ENCODE measurements at regions not wholly inside any gene's neighbourhood (a gene's known extent, or its start where the extent isn't known, plus 50 kb on each side); places are given as distances from the start of the nearest gene placed in this dataset.

DNA sequence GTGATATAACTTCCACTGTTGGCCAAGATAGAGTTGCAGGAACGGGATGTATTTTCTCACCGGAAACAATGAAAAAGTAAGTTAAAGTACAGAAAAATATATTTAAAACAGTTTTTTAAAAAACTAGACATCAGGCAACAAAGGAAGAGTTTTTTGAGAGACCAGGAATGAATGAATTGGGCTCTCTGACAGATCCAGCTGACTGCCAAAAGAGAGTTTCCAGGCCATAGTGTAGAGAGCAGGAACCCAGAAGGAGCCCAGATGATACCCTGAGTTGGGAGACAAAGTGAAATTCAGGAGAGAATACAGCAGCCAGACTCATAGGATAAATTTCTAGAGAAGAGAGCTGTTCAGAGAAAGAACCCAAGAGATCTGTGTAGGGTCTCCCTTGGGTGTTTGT is 362.6 kb upstream of the SMIM21 start:
- no peak for DNase-seq

DNA sequence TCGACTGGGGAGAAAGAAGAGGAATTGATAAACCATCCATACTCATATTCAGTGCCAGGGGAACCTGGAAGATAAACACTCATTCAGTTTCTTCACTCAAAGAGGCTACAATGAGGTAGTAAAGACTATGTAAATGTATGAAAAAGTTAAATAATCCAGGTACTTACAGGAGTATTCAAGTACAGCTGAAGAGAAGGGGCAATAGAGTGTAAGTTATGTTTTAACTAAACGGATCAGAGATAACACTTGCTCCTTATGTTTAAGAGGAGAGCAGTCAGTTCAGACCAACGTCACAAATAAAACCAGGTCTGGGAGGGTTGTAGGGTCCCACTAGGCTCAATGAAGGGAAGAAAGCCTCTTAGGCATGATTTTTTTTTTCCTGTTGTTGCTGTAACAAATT is 358.3 kb upstream of the SMIM21 start:
- DNase-seq, result no peak

DNA sequence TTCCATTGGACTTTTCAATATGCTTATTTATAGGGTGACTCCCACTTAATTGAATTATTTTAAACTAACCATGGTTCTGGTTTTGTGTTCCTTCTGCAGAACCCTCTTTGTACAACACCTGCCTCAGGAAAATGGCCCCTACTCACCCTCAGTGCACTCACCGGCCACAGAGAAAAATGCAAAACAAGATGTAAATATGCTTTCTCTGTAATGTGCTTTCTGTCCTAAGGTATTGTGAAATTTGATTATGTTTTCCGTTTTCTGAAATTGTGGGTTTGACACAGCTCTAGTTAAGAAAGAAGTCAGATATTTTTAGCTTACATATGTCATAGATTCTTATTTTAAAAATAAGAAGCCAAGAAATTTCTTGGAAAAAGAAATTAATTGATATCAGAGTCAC is 357.7 kb upstream of the SMIM21 start:
- DNase-seq, result no peak

DNA sequence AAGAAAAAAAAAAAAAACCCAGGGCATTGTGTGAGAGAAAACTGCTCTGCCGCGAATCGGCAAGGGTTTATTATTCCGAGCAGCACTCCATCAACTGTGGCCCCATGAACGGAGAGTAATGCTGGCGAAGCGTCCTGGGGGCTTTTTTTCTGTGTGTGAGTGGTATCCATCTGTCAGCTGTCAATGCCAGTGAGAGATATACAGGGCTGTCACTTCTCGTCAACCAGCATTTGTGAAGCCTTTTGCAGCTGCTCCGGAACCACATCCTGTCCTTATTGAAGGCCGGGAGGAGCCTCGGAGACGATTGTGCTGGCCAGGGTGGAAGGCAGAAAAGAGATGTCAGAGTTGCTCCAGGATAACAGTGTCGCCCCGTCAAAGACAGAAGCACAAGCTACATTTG is 356.9 kb upstream of the SMIM21 start:
- no peak for DNase-seq

DNA sequence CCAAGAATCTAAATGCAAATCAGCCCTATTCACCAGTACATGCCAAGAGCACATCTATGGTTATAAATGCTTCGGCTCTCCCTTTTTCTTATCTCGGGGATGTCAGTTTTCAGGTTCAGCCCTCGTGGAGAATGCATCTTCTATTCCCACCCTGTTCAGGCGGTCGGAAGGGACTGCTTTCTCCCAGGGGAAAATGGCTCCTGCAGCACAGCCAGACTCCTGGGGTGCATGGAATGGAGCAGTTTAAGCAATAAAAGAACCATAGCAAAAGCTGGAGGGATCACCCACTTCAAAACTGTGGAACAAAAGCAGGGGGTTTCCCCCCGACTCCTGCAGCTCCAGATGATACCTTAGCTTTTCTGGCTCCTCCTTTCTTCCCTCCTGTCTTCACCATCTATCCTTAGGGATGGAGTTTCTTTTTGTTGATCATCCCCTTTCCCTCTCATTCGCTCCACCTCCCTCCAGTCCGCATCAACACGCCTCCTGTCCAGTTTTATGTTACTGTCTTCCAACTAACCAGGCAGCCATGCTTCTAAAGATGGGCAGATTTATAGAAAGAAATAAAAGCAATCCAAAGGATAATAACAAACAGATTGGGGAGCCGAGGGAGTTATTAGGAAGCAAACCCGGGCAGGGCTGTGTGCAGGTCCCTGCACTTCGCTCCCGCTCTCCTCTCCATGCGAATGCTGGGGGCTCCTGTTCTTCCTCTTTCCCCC is 356.2 kb upstream of the SMIM21 start:
- no peak for DNase-seq

DNA sequence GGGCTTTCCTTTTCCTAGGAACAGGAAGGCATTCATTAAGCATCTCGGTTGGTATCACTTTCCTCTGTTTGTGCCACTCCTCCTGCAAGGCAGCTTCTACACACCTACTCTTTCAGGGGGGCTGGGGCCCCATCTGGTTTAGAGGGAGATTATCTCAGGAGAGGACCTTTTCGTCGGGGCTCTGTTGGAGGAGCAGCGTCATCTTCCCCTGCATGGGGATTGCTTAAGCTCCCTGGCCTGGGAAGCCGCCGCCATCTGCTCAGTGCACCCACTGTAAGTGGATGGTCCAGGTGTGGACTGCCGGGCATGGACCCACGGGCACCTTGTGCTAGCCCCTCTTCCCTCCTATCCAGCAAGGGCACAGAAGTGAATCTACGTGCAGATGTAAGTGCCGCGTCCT is 355.3 kb upstream of the SMIM21 start:
- DNase-seq, result no peak

DNA sequence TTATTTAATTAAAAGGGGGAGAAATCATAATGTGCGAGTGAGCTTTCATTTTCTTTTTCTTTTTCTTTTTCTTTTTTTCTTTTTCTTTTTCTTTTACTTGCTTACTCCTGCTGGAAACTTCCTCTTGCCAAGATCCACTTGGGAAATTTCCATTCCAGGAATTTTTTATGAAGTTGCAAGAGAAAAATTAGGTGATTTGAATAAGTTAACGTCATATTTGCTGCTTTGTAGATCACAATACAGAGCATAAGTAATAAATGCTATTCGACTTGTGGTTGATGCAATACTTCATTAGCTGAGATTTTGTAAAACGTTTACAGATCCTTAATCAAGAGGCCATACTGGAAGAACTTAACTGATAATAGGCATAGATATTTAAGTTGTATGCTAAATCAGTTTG is 354.7 kb upstream of the SMIM21 start:
- no peak for DNase-seq

DNA sequence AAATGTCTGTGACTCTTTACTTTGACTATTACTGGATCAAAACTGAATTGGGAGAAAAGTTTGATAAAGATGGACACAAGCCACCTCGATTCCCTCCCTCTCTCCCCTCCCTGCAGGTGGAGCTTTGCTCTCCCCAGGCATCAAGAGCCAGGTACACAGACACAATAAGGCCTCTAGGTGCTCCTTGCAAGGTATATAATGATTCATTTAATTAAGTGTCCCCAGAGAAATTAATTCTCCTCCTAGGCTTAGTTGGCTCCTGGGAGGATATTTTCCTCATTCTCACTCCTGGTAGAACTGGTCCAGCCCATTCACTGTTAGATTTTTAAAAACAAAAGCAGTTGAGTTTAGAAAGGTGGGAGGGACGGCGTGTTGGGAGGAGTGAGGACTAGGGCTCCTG is 352.4 kb upstream of the SMIM21 start:
- no peak for DNase-seq

DNA sequence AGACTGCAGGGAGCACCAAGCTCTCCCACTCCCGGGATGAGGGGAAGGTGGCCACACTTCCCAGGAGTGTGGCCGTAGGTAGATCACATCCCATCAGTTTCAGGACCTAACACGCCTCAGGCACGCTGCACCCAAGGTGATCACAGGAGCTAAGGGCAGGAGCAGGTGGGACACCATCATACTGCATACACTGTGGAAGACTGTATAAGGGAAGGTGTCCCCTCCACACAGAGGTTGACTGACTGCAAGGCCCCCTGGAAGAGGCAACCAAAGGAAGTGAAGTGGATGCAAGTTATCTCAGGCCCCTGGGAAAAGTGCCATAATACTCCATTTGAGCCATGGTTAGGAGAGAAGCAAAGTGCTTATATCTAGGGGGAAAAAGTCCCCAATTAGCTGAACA is 351.9 kb upstream of the SMIM21 start:
- DNase-seq, result no peak

DNA sequence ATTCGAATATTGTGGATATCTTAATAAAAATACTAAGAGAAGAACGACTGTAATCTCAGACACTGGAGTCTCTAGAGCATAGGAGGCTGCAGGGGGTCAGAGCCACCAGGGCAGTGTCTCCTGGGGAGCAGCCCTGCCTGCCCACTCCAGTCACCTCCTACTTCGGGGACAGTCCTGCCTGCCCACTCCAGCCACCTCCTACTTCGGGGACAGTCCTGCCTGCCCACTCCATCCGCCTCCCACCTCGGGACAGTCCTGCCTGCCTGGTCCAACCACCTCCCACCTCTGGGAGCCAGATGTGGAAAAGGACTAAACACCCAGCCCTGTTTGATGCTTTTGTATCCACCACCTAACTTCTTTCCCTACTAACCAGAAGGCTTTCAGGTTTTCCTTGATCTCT is 350.1 kb upstream of the SMIM21 start:
- no peak for DNase-seq

DNA sequence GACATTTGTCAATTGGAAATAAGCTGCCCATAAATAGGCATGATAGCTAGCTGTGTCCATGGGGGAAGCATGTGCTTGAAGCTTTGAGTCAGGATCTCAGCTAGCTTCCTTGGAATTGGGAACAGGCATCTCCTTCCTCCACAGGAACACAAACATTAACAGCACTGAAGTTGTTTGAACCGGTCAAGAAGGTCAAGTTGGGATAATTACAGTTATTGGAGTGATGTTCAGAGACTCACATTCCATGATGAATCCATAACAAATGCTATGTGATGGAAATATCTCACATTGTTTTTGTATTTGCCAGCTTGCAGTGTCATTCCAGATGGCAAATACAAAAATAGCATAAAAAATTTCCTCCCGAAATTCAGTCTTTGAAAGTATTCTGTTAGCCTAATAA is 347.6 kb upstream of the SMIM21 start:
- no peak for DNase-seq

DNA sequence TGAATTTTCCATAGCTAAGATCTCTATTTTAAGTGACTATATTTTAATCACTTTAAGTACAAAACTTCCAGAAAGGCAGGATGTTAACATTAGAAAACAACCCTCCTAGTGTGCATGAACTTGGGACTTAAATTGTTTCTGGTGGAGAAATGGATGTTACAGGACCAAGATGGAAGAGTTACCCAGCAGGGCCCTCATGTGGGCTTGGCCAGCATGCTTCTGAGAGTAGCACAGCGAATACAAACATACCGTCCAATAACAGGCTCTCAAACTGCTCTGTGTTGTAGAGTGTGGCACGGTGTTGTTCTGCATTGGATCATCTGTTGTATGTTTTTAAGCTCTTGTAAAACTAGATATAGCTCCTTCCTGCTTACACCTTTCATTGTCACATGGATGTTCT is 346.1 kb upstream of the SMIM21 start:
- DNase-seq, result no peak

DNA sequence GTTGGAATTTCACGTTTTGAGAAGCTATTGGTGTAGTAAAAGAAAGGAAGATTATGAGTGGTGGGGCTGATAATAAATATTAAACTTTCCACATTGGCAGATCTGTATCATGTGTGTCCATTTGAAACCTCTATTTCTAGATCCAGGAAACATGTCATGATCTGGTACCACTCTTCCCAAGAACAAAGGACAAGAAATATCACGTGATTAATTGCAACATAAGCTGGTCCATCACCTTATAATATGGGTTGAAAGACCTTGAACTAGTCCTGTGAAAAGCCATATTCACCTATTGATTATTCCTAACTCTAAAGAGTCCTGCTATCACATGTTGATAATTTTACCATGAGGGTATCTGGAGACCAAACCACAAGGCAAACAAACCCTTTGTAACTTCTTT is 335.3 kb upstream of the SMIM21 start:
- no peak for DNase-seq

DNA sequence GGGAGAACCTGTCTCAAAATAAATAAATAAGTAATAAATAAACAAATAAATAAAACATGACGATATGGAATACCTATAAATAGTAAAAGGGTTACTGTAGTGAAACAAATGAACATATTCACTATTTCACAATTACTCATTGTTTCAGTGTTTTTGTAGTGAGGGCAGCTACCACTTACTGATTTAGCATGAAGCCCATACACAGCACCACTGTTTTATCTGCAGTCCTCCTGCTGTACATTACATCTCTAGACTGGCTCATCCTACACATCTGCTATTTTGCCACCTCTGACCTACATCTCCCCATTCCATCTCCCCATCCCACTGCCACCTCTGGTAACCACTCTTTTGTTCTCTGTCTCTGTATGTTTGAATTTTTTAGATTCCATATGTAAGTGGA is 332.7 kb upstream of the SMIM21 start:
- DNase-seq, result no peak

DNA sequence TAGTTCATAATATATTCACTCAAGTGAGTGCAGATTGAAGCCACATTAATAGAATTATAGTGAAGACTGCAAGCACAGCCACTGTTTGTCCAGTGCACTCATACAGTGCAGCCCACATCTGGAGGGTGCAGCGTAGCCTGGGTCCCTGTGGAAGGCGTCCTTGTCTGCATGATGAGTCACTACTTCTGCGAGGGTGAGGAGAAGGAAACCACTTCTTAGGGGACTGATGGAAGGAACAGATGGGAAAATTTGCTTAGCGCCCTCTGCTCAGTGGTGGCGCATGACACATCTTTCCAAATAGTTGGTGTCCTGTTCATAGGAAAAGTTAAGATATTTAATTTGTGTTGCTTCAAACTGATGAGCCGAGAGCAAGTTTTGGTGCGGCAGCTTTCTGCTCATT is 330.4 kb upstream of the SMIM21 start:
- DNase-seq, result no peak

DNA sequence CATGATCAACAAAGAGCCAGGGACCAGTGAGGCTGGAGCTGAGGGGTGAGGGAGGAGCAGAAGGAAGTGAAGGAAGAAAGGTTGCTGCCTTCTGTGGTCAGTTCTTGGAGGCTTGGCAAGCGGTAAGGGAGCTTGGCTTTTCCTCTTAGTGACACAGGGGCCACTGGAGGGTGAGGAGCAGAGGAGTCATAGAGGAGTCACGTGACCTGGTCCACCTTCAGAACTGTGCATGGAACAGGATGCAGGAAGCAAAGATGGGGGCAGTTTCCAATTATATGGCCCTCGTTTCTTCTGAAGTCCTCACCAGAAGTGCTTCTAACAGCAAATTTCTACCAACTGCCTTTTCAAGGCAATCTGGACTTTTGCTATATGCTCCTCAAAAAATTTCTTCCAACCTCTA is 326.9 kb upstream of the SMIM21 start:
- no peak for DNase-seq

DNA sequence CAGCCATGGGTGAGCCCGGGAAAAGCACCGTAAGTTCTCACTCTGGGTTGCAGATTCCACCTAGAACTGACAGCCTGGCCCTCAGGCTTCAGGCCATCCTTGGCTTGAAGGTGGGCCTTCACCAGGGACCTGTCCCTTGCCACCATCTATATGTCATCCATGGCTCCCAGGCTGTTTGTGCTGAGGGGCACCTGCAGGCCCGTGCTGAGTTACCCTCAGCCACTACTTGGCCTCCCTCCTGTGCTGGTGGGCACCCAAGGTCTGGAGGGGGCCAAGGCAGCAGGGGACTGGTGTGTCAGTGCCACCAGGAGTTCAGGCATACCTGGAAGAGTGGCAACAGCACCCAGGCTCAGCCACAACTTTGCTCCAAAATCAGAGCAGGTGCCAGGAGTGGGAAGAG is 326.2 kb upstream of the SMIM21 start:
- DNase-seq, result no peak

DNA sequence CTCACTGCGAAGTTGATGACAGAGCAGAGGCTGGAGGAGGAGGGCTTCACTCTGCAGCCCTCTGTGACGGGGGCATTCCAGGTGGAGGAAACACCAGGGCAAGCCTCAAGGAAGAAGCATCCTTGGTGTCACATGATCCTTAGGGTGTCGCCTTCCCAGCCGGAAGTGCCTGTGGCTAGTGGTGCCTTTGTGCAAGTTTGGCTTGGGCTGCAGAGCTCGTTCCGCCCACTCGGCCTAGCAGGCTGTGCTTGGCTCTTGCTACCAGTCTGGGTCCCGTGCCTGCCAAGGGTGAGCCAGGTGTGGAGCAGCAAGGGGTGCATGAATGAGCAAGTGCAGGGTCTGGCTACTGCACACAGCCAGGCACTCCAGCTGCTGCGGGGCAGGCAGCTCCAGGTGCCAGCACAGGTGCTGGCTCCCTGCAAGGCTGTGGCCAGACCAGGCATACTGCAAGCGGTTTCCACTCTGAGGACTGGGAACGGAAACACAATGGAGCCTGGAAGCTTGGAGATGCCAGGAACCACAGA is 325.3 kb upstream of the SMIM21 start:
- DNase-seq, result no peak

DNA sequence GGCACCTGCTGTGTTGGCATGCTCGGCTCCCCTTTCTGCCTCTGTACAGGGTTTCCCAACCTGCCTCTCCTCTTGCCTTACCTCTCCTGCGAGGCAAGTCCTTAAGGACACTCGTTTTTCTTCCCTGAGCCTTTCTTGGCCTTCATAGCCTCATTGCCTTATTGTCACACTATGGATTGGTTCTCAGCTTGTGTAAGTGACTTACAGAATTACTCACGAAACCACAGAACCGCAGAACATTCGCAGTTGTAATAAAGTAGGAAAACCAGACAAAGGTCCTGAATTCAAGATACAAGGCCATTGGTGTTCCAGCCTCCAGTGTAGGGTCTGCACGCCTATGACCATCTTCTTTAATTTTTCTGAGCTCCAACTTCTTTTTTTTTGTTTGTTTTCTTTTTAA is 317.6 kb upstream of the SMIM21 start:
- no peak for DNase-seq

DNA sequence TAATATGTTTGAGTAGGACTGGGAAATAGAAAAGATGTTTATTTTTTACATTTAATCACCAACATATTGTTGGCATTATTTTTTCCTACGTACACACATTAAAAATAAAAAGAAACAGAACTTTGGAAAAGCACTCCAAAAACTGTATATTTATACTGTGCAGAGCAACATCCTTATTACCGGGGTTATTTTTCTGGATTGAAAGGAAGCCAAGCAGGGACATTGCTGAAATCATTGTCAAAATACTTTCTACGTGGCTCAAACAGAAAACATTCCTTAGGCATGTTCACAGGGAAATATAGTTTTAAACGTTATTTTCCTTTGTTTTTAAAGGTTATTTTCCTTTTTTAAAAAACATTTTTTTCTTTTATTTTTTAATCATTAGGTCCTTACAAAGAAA is 315.0 kb upstream of the SMIM21 start:
- DNase-seq, result no peak

DNA sequence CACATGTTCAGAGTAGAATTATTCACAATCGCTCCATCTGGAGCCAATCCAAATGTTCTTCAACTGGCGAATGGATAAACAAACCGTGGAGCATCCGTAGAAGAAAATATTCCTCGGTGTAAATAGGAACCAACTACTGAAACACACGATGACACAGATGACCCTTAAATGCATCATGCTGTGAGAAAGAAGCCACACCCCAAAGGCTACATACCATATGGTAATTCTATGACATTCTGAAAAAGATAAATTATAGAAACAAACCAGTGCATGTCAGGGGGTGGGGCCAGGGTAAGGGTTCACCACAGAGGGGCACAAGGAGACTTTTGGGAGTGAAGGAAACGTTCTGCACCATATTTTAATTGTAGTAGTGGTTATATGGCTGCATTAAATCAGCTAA is 312.2 kb upstream of the SMIM21 start:
- DNase-seq, result no peak

DNA sequence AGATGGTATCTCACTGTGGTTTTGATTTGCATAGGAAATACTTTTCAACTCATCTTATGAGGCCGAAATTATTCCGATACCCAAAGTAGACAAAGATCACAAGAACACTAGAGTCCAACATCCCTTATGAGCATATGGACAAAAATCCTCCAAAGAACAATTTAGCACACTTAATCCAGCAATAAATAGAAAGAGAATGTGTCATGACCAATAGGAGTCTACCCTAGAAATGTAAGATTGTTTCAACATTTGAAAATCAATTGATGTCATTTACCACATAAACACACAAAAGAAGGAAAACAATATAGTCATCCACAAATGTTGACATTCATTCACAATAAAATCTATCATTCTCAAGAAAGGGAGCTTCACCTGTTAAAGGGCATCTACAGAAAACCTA is 307.8 kb upstream of the SMIM21 start:
- DNase-seq, result no peak

DNA sequence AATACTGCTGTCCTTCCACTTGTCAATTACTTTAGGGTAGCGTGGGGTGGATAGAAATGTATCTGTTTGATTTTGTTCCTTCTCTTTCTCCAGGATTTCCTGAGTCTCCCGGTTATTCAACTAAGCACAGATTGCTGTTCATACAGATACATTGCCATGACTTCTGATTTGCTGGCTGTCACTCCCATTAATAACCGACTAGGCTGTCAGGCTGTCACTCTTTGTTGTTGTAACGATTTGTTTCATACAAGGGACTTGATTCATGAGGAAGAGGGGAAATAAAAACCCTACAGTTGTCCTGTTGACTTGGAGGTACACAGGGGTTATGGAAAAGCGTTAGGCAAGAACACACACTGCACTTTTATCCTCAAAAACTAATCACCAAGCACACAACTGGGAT is 302.7 kb upstream of the SMIM21 start:
- DNase-seq, result no peak

DNA sequence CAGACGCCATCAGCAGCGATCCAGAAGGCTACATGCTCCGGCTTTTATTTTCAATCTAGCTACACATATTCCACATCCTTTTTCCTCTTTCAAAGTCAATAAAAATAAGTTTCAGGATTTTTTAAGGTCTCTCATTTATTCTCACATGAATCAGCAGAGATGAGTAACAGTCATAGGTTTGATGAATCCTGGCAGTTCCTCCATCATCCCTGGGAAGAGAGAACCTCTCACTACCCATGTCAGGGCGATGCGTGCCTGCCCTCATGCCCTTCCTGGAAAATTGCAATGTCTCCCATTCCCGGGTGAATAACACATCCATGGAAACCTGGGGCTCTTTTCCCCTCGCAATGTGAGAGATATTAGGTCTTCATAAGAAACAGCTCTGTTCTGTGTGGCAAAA is 301.1 kb upstream of the SMIM21 start:
- DNase-seq, result no peak

DNA sequence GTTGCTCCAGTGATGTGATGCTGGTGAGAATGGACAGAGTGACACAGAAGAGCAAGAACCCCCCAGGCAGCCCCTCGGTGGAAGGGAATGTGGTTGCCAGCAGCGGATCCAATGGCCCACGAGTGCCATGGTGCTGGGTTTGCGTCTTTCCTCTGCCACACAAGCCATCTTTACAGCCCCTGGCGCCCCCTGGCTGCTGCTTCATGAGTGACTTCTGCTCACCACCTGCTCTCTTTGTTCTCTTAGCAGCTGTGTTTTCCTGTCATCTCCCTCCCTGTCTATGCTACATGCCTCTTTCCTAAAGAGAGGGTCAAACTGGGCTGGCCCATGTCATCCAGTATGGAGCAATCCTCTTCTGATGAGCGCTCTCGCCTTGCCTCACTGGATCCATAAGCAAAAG is 300.0 kb upstream of the SMIM21 start:
- DNase-seq, result peak; percentile 2 to 19

Data from inflammatory macrophage treated with lipopolysaccharide for 1 hour (primary cell).